ENCODE measurements at regions not wholly inside any gene's neighbourhood (a gene's known extent, or its start where the extent isn't known, plus 50 kb on each side); places are given as distances from the start of the nearest gene placed in this dataset.
"Not testable (repeated sequence)": the region's sequence is repeated elsewhere in the genome, so short reads cannot be mapped to it uniquely, and the experiment has no call there.

GRCh38 chr1:29931477-29932175, 695.3 kb downstream of the PTPRU start:
- intact Hi-C loops (cut with micrococcal nuclease), result no loop called here
- Mint-ChIP-seq H3K27ac (no peak overlapping the region), H3K9me3 (no peaks in the 10 kb centered on the region), H3K4me3 (no peak overlapping the region), H3K4me1 (ENCODE audit: low read depth) (no peaks in the 10 kb centered on the region), H3K27me3 (ENCODE audit: insufficient read depth) (no peaks in the 10 kb centered on the region), H3K36me3 (ENCODE audit: low read depth) (no peaks in the 10 kb centered on the region)
- no peak for DNase-seq (ENCODE audit: low spot score)

DNA sequence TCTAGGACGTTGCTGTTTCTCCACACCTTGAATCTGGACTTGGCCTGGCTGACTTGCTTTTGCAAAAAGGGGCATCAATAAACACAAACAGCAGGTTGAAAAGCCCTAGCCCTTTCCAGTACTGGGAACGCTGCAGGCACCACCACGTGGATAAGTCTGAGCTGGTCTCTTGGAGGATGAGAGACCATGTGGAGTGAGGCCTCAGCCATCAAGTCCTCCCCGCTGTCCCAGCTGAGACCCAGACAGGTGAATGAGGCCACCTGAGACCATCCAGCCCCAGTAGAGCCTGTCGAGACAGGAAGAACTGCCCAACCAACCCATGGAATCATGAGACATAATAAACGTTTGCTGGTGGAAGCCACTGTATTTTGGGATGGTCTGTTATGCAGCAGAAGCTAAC, 688.7 kb downstream of the PTPRU start:
- Mint-ChIP-seq H3K9me3 (no peaks in the 10 kb centered on the region), H3K4me1 (ENCODE audit: low read depth) (no peaks in the 10 kb centered on the region), H3K36me3 (ENCODE audit: low read depth) (no peaks in the 10 kb centered on the region), H3K4me3 (no peak overlapping the region), H3K27ac (no peak overlapping the region), H3K27me3 (ENCODE audit: insufficient read depth) (peaks cover 2% of the 10 kb centered on the region)
- no peak for DNase-seq (ENCODE audit: low spot score)
- intact Hi-C loops (cut with micrococcal nuclease), result no loop called here

DNA sequence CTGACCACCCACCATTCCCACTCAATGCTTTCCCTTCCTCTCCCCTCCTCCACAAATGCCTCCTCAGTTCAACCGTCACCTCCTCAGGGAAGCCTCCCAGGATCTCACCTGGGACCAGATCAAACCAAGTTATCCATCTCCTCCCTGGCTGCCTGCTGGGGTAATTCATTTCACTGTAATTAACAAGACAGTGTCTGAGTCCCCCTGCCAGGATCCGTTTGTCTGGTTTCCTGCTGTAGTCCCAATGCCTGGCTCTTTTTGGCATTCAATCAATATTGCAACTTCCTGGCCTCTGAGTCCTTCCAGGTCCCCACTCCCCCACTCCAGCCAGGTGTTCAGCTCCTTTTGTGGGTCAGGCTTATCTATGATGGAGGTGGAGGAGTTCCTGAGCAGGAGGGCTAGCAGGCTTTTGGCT, 687.7 kb downstream of the PTPRU start:
- Mint-ChIP-seq H3K36me3 (ENCODE audit: low read depth) (no peaks in the 10 kb centered on the region), H3K27me3 (ENCODE audit: insufficient read depth) (peaks cover 2% of the 10 kb centered on the region), H3K4me1 (ENCODE audit: low read depth) (no peaks in the 10 kb centered on the region), H3K27ac (no peak overlapping the region), H3K9me3 (no peaks in the 10 kb centered on the region), H3K4me3 (no peak overlapping the region)
- intact Hi-C loops (cut with micrococcal nuclease), result no loop called here
- no peak for DNase-seq (ENCODE audit: low spot score)

DNA sequence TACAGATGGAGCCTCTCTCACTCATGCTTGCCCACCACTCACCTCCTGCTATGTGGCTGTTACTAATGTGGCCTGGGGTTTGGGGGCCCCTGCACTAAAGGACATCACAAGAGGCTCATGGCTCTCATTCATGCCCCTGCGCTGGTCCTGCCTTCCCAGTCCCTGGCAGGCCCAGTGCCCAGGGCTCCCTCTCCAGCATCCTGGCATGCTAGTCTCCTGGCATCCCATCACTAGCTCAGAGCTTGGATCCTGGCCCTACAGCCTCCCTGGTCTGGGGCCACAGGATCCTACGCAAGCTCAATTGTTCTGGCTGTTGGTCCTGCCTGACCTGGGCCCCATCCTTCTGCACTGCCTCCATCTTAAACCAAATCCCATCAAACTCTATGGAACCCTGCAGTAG, 685.4 kb downstream of the PTPRU start:
- Mint-ChIP-seq H3K36me3 (ENCODE audit: low read depth) (no peaks in the 10 kb centered on the region), H3K4me3 (no peak overlapping the region), H3K4me1 (ENCODE audit: low read depth) (no peaks in the 10 kb centered on the region), H3K9me3 (no peaks in the 10 kb centered on the region), H3K27me3 (ENCODE audit: insufficient read depth) (peaks cover 2% of the 10 kb centered on the region), H3K27ac (no peak overlapping the region)
- intact Hi-C loops (cut with micrococcal nuclease), result no loop called here
- DNase-seq (ENCODE audit: low spot score), result no peak

- Mint-ChIP-seq H3K36me3 (ENCODE audit: low read depth) (no peaks in the 10 kb centered on the region), H3K4me1 (ENCODE audit: low read depth) (no peaks in the 10 kb centered on the region), H3K27me3 (ENCODE audit: insufficient read depth) (peaks cover 2% of the 10 kb centered on the region), H3K4me3 (no peak overlapping the region), H3K27ac (no peak overlapping the region), H3K9me3 (no peaks in the 10 kb centered on the region)
- intact Hi-C loops (cut with micrococcal nuclease), result no loop called here
- DNase-seq (ENCODE audit: low spot score), result no peak
Observed at GRCh38 chr1:29920784-29921183, 684.5 kb downstream of the PTPRU start.

DNA sequence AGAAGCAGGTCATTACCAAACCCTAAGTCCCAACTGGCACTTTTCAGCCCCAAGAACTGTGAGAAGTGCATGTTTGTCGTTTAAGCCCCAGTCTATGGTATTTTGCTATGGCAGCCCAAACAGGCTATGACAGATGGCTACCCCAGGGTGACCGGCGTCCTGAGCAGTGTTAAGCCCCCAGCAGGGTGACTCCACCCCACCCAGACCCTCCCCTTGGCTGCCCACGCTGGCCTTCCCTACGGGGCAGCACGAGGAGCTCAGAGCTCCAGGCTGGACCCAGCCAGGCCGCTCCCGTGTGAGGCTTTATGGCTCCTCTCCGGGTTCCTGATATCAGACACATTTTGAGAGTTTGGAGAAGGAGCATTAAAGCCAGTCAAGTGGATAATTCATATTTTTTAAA, 684.0 kb downstream of the PTPRU start:
- H3K4me1 Mint-ChIP-seq (ENCODE audit: low read depth), result no peaks in the 10 kb centered on the region
- intact Hi-C loops (cut with micrococcal nuclease), result no loop called here
- DNase-seq (ENCODE audit: low spot score), result no peak
- no peak overlapping the region for H3K27ac Mint-ChIP-seq
- no peak overlapping the region for H3K4me3 Mint-ChIP-seq
- no peaks in the 10 kb centered on the region for H3K36me3 Mint-ChIP-seq (ENCODE audit: low read depth)
- H3K9me3 Mint-ChIP-seq, result no peaks in the 10 kb centered on the region
- H3K27me3 Mint-ChIP-seq (ENCODE audit: insufficient read depth), result peaks cover 2% of the 10 kb centered on the region

- DNase-seq (ENCODE audit: low spot score); H3K27ac Mint-ChIP-seq; H3K4me1 Mint-ChIP-seq (ENCODE audit: low read depth); H3K4me3 Mint-ChIP-seq; H3K9me3 Mint-ChIP-seq; H3K27me3 Mint-ChIP-seq (ENCODE audit: insufficient read depth); H3K36me3 Mint-ChIP-seq (ENCODE audit: low read depth); intact Hi-C loops (cut with micrococcal nuclease): not testable (repeated sequence)
Observed at GRCh38 chr1:29919041-29919440, 682.7 kb downstream of the PTPRU start.

GRCh38 chr1:29916656-29917369, 680.5 kb downstream of the PTPRU start:
- Mint-ChIP-seq H3K4me3 (no peak overlapping the region), H3K4me1 (ENCODE audit: low read depth) (no peaks in the 10 kb centered on the region), H3K27ac (no peak overlapping the region), H3K36me3 (ENCODE audit: low read depth) (no peaks in the 10 kb centered on the region), H3K27me3 (ENCODE audit: insufficient read depth) (peaks cover 7% of the 10 kb centered on the region), H3K9me3 (no peaks in the 10 kb centered on the region)
- intact Hi-C loops (cut with micrococcal nuclease), result no loop called here
- no peak for DNase-seq (ENCODE audit: low spot score)

DNA sequence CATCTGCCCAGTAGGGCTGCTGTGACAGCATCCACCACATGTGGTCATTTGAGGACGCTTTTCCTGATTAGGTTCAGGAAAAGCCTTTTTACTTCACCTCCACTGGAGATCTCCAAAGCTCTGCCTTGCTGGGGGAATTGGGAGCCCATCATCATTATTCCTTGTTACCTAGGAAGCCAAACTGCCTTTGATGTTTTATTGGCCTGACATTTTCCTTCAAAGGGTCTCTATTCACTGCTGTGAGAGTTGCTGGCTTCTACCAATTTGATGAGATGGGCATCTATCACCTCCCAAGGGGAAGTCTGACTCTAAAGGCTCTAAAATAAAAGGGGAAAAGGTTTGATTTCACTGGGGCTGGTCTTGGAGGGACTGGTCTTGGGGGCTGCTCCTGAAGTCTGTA, 678.6 kb downstream of the PTPRU start:
- H3K27ac Mint-ChIP-seq, result no peak overlapping the region
- intact Hi-C loops (cut with micrococcal nuclease), result loop anchor here (5.0 kb wide), 1 partner anchor 317 kb away; no protein-coding TSS in a partner anchor
- H3K27me3 Mint-ChIP-seq (ENCODE audit: insufficient read depth), result peaks cover 7% of the 10 kb centered on the region
- DNase-seq (ENCODE audit: low spot score), result no peak
- H3K4me3 Mint-ChIP-seq, result no peak overlapping the region
- no peaks in the 10 kb centered on the region for H3K4me1 Mint-ChIP-seq (ENCODE audit: low read depth)
- H3K36me3 Mint-ChIP-seq (ENCODE audit: low read depth), result no peaks in the 10 kb centered on the region
- H3K9me3 Mint-ChIP-seq, result no peaks in the 10 kb centered on the region

- intact Hi-C loops (cut with micrococcal nuclease), result loop anchor here (5.0 kb wide), 1 partner anchor 320 kb away; no protein-coding TSS in a partner anchor
- peaks cover 8% of the 10 kb centered on the region for H3K27me3 Mint-ChIP-seq (ENCODE audit: insufficient read depth)
- H3K4me3 Mint-ChIP-seq, result no peak overlapping the region
- H3K4me1 Mint-ChIP-seq (ENCODE audit: low read depth), result no peaks in the 10 kb centered on the region
- no peak for DNase-seq (ENCODE audit: low spot score)
- no peaks in the 10 kb centered on the region for H3K9me3 Mint-ChIP-seq
- no peaks in the 10 kb centered on the region for H3K36me3 Mint-ChIP-seq (ENCODE audit: low read depth)
- no peak overlapping the region for H3K27ac Mint-ChIP-seq
Observed at GRCh38 chr1:29912425-29912824, 676.1 kb downstream of the PTPRU start.

DNA sequence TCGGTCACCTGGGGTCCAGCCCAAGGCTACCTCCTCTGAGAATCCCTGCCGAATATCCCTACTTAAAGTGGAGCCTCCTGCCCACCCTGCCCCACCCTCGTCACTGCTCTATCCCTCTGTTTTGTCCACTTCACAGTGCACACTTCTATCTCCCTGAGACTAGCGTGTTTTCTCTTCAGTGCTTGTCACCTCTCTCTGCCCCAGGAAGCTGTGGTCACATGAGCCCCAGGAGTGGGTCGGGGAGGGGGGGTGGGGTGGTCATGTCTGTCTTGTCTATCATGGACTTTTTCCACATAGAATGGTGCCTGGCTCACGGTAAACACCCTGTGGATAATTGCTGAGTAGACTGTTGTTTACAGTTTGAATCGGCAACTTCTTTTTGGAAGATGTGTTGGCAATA, 673.6 kb downstream of the PTPRU start:
- no peak for DNase-seq (ENCODE audit: low spot score)
- no peaks in the 10 kb centered on the region for H3K9me3 Mint-ChIP-seq
- intact Hi-C loops (cut with micrococcal nuclease), result loop anchor here (5.0 kb wide), 1 partner anchor 322 kb away; no protein-coding TSS in a partner anchor
- H3K27ac Mint-ChIP-seq, result no peak overlapping the region
- H3K27me3 Mint-ChIP-seq (ENCODE audit: insufficient read depth), result peaks cover 8% of the 10 kb centered on the region
- no peaks in the 10 kb centered on the region for H3K36me3 Mint-ChIP-seq (ENCODE audit: low read depth)
- no peak overlapping the region for H3K4me3 Mint-ChIP-seq
- no peaks in the 10 kb centered on the region for H3K4me1 Mint-ChIP-seq (ENCODE audit: low read depth)

GRCh38 chr1:29907596-29907995, 671.3 kb downstream of the PTPRU start:
- Mint-ChIP-seq H3K27me3 (ENCODE audit: insufficient read depth) (peaks cover 5% of the 10 kb centered on the region), H3K9me3 (no peaks in the 10 kb centered on the region), H3K36me3 (ENCODE audit: low read depth) (no peaks in the 10 kb centered on the region), H3K27ac (no peak overlapping the region), H3K4me1 (ENCODE audit: low read depth) (no peaks in the 10 kb centered on the region), H3K4me3 (no peak overlapping the region)
- DNase-seq (ENCODE audit: low spot score), result no peak
- intact Hi-C loops (cut with micrococcal nuclease), result no loop called here

DNA sequence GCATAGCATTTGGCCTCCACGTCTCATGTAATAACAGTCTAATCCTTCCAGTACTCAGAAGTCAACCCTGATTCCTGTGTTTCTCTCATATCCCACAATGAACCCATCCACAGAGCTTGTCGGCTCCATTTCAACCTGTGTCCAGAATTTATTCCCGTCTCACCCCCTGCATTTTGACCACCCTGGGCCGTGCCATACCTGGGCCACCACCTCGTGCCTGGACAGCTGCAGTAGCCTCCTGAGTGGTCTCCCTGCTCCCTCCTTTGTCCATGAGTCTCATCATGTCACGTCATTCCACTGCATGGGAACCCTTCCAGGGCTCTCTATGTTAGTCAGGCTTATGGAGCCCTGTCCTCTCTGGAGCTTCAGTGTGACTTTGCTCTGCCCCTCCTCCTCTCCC, 670.6 kb downstream of the PTPRU start:
- Mint-ChIP-seq H3K4me3 (no peak overlapping the region), H3K27ac (no peak overlapping the region), H3K36me3 (ENCODE audit: low read depth) (no peaks in the 10 kb centered on the region), H3K9me3 (no peaks in the 10 kb centered on the region), H3K4me1 (ENCODE audit: low read depth) (no peaks in the 10 kb centered on the region), H3K27me3 (ENCODE audit: insufficient read depth) (peaks cover 1% of the 10 kb centered on the region)
- intact Hi-C loops (cut with micrococcal nuclease), result no loop called here
- DNase-seq (ENCODE audit: low spot score), result no peak

Measured in activated T-helper 1 cell treated with anti-CD3 and anti-CD28 coated beads, Interleukin-12 subunit alpha, Interleukin-12 subunit beta, Interleukin-2, Interleukin-4 antibody, amounts not matched to agents 30 ng/mL and 10 ng/mL and 1 ng/mL, durations not matched to agents 14 hours and 24 hours and 36 hours (primary cell).